Activated CD4-positive, alpha-beta memory T cell treated with anti-CD3 and anti-CD28 coated beads for 36 hours (primary cell): ENCODE measurements at regions not wholly inside any gene's neighbourhood (a gene's known extent, or its start where the extent isn't known, plus 50 kb on each side); places are given as distances from the start of the nearest gene placed in this dataset.

ENCODE experiments used
- CTCF ChIA-PET: fragments of 350-600 bp; sonication (Branson Sonifier 250); formaldehyde crosslinking; loops from one replicate; lab custom pipeline; 2021; ENCODE audit warnings: antibody characterized with exemption, inconsistent platforms; lab: Charles Lee
- POLR2A ChIA-PET: fragments of 350-600 bp; sonication (Branson Sonifier 250); formaldehyde crosslinking; loops from one replicate; lab custom pipeline; 2021; ENCODE audit warnings: antibody characterized with exemption; lab: Charles Lee
- DNase-seq: peaks from one replicate; pipeline ENCODE4 v3.0.0-alpha.2; 2020
- H3K27ac Mint-ChIP-seq: one replicate; pipeline ENCODE4 v1.8.0; 2021; ENCODE audit warnings: mixed read lengths
- H3K27me3 Mint-ChIP-seq: one replicate; pipeline ENCODE4 v1.8.0; 2021; ENCODE audit warnings: mixed read lengths
- H3K36me3 Mint-ChIP-seq: one replicate; pipeline ENCODE4 v1.8.0; 2021; ENCODE audit warnings: mixed read lengths
- H3K4me1 Mint-ChIP-seq: one replicate; pipeline ENCODE4 v1.8.0; 2021; ENCODE audit warnings: low read depth, mixed read lengths
- H3K4me3 Mint-ChIP-seq: one replicate; pipeline ENCODE4 v1.8.0; 2021; ENCODE audit warnings: mild to moderate bottlenecking, mixed read lengths
- H3K9me3 Mint-ChIP-seq: one replicate; pipeline ENCODE4 v1.8.0; 2021; ENCODE audit warnings: mixed read lengths
- intact Hi-C: fragments of 100-400 bp; cut with micrococcal nuclease; formaldehyde crosslinking; loops from one replicate; pipeline ENCODE4 v1.15.1; 2023

- no peaks in the 10 kb centered on the region for H3K9me3 Mint-ChIP-seq
- POLR2A ChIA-PET, result no interaction called here
- H3K27me3 Mint-ChIP-seq, result no peaks in the 10 kb centered on the region
- no peak for DNase-seq
- no peak overlapping the region for H3K27ac Mint-ChIP-seq
- CTCF ChIA-PET, result no interaction called here
- intact Hi-C loops, result no loop called here
- no peak overlapping the region for H3K4me3 Mint-ChIP-seq
- no peaks in the 10 kb centered on the region for H3K36me3 Mint-ChIP-seq
- H3K4me1 Mint-ChIP-seq, result no peaks in the 10 kb centered on the region
Observed at GRCh38 chr7:25643770-25644394, 415.6 kb upstream of the NPVF start.

DNA sequence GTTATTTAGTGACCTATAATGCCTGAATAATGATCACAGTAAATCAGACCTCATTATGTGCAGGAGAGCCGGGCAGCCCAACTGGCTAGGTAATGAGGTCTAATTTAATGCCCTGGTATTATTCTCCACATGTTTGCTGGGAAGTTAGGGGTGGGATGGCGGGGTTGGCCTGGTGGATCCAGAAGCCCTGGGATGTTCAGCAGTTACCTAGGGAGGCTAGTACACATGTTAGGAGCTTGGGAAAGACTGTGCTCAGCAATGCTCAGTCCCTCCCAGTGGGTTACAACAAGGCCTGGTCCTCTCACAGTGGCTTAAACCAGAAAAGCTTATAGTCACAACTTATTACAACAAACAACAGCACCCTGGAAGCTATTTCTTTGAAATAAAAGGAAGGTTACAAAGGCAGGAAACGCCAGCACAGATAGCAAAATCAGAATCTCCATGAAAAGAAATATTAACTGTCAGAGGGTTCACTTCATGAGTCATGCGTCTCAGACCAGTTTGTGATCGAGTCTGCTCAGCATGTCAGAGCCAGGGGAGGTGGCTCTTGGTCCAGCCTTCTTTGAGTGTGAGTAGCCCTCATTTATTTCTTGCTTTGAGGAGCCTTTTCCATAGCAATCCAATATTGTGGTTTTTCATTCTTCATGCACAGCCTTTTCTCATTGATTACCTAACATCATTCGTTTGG is 418.6 kb upstream of the NPVF start:
- Mint-ChIP-seq H3K4me3 (no peak overlapping the region), H3K27me3 (no peaks in the 10 kb centered on the region), H3K9me3 (no peaks in the 10 kb centered on the region), H3K36me3 (no peaks in the 10 kb centered on the region), H3K27ac (no peak overlapping the region), H3K4me1 (no peaks in the 10 kb centered on the region)
- intact Hi-C loops, result no loop called here
- no peak for DNase-seq
- ChIA-PET CTCF (no interaction called here), POLR2A (no interaction called here)

GRCh38 chr7:25647872-25648271 is 419.6 kb upstream of the NPVF start:
- ChIA-PET CTCF (no interaction called here), POLR2A (no interaction called here)
- Mint-ChIP-seq H3K9me3 (no peaks in the 10 kb centered on the region), H3K27ac (no peak overlapping the region), H3K4me1 (no peaks in the 10 kb centered on the region), H3K36me3 (no peaks in the 10 kb centered on the region), H3K4me3 (no peak overlapping the region), H3K27me3 (peaks cover 3% of the 10 kb centered on the region)
- DNase-seq, result no peak
- intact Hi-C loops, result no loop called here

GRCh38 chr7:25652366-25652765 is 424.1 kb upstream of the NPVF start:
- intact Hi-C loops, result no loop called here
- ChIA-PET CTCF (no interaction called here), POLR2A (no interaction called here)
- Mint-ChIP-seq H3K4me3 (no peak overlapping the region), H3K4me1 (peaks cover 5% of the 10 kb centered on the region), H3K9me3 (no peaks in the 10 kb centered on the region), H3K27me3 (peaks cover 7% of the 10 kb centered on the region), H3K27ac (no peak overlapping the region), H3K36me3 (no peaks in the 10 kb centered on the region)
- no peak for DNase-seq

DNA sequence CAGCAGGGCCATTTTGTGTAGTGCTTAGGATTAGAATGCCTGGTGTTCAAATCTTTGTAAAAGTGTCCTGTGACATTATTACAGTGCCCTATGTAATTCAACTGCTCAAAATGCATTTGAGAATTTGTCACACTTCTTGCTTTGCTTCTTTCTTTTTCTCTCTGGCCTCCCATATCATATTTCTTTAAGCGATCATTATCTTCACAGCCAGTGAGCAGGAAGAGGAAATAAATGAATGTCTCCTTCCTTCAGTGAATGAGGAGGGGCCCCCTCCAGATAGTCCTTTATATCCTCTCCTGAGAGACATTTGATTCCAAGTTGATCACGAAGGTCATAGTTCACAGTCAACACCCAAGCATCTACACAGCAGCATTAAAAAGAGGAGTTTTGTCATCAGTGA is 425.1 kb upstream of the NPVF start:
- no peak overlapping the region for H3K4me3 Mint-ChIP-seq
- intact Hi-C loops, result no loop called here
- POLR2A ChIA-PET, result no interaction called here
- peaks cover 9% of the 10 kb centered on the region for H3K27me3 Mint-ChIP-seq
- CTCF ChIA-PET, result no interaction called here
- H3K9me3 Mint-ChIP-seq, result no peaks in the 10 kb centered on the region
- peaks cover 5% of the 10 kb centered on the region for H3K4me1 Mint-ChIP-seq
- H3K36me3 Mint-ChIP-seq, result no peaks in the 10 kb centered on the region
- no peak overlapping the region for H3K27ac Mint-ChIP-seq
- no peak for DNase-seq

DNA sequence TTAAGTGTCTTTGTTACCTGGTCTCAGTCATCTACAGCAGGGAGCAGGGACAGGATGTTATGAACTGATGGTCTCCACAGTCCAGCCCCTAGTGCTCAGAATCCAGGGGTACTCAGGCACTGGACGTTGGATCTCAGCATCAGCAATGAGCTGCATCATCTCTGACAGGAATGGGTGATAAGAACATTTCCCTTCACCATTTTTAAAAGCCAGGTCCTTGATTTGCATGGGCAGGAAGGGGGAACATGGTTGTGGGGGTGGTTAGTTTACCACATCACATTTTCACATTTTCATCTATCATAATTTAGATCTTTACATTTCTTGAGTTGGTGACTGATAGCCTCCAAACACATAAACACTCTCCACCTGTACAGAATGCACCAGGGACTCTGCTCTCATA is 427.8 kb upstream of the NPVF start:
- Mint-ChIP-seq H3K9me3 (no peaks in the 10 kb centered on the region), H3K4me1 (peaks cover 5% of the 10 kb centered on the region), H3K27me3 (peaks cover 9% of the 10 kb centered on the region), H3K4me3 (no peak overlapping the region), H3K27ac (no peak overlapping the region), H3K36me3 (no peaks in the 10 kb centered on the region)
- CTCF ChIA-PET, result no interaction called here
- POLR2A ChIA-PET, result no interaction called here
- intact Hi-C loops, result no loop called here
- no peak for DNase-seq

GRCh38 chr7:25656581-25657026 is 428.3 kb upstream of the NPVF start:
- DNase-seq, result no peak
- H3K9me3 Mint-ChIP-seq, result no peaks in the 10 kb centered on the region
- no peak overlapping the region for H3K4me3 Mint-ChIP-seq
- peaks cover 9% of the 10 kb centered on the region for H3K27me3 Mint-ChIP-seq
- ChIA-PET POLR2A (no interaction called here), CTCF (no interaction called here)
- H3K27ac Mint-ChIP-seq, result no peak overlapping the region
- H3K4me1 Mint-ChIP-seq, result peaks cover 5% of the 10 kb centered on the region
- H3K36me3 Mint-ChIP-seq, result no peaks in the 10 kb centered on the region
- intact Hi-C loops, result no loop called here

DNA sequence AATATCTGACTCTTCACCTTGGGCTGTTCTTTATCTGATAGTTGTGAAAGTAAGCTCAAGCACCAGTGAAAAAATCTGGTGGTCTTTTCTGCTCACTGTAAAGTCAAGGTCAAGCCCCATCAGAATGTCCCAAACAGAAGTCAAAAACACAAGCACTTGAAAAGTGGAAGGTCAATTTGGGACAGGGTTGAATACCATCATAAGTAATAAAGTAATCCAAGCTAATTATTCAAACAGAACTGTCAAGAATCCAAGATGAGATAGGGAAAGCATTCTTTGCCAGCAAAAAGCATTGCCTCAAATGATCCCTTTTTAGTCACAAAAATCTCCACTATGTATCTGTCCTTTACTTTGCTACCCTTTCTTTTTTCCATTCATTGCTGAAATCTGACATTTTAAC is 430.1 kb upstream of the NPVF start:
- H3K36me3 Mint-ChIP-seq, result no peaks in the 10 kb centered on the region
- peaks cover 12% of the 10 kb centered on the region for H3K27me3 Mint-ChIP-seq
- no peak overlapping the region for H3K4me3 Mint-ChIP-seq
- no peaks in the 10 kb centered on the region for H3K9me3 Mint-ChIP-seq
- intact Hi-C loops, result no loop called here
- CTCF ChIA-PET, result no interaction called here
- H3K4me1 Mint-ChIP-seq, result peaks cover 5% of the 10 kb centered on the region
- no peak for DNase-seq
- H3K27ac Mint-ChIP-seq, result no peak overlapping the region
- POLR2A ChIA-PET, result no interaction called here

- no peak overlapping the region for H3K27ac Mint-ChIP-seq
- intact Hi-C loops, result no loop called here
- ChIA-PET POLR2A (no interaction called here), CTCF (no interaction called here)
- H3K9me3 Mint-ChIP-seq, result no peaks in the 10 kb centered on the region
- H3K36me3 Mint-ChIP-seq, result no peaks in the 10 kb centered on the region
- H3K4me3 Mint-ChIP-seq, result no peak overlapping the region
- H3K27me3 Mint-ChIP-seq, result peaks cover 17% of the 10 kb centered on the region
- peaks cover 11% of the 10 kb centered on the region for H3K4me1 Mint-ChIP-seq
- DNase-seq, result no peak
Observed at GRCh38 chr7:25659841-25660240, 431.6 kb upstream of the NPVF start.

DNA sequence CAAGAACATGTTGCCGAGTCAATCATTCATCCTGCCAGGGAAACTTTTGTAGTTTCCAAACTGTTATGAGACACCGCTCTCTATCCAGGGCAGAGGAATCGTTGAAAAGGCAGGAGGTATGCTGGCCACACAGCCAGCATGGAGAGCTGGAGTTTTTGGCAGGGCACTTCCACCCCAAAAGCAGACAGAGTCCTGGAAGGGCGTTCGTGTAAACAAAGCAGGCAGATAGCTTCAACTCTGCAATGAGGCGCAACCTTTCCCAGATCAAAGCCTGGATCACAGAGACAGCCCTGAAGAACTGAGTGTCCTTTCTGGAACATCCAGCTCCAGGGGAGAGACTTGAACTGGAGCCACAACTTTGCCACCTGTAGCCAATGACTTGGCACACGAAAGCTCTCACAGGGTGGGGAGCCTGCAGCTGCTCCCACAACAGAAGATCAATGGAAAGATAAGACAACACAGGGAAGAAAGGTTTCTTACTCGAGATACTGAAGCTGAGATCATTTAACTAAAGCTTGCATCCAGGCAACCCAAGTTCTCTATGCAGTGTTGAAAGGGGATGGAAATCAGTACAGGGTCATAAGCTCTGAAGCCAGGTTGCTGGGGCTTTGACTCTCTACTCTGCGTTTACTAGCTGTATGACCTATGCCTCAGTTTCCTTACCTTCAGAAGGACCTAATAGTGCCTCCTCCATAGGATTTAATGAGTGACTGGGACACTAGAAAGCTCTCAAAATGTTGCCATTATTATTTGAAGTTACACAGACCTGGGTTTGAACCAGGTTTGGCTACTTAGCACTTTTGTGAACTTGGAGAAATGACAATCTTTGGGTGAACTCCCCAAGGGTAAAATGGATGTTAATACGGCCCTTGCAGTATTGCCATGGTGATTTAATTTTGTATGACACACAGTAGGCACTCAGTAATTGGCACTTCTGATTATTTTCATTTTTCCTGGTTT is 434.8 kb upstream of the NPVF start:
- CTCF ChIA-PET, result no interaction called here
- Mint-ChIP-seq H3K9me3 (no peaks in the 10 kb centered on the region), H3K4me1 (peaks cover 6% of the 10 kb centered on the region)

DNA sequence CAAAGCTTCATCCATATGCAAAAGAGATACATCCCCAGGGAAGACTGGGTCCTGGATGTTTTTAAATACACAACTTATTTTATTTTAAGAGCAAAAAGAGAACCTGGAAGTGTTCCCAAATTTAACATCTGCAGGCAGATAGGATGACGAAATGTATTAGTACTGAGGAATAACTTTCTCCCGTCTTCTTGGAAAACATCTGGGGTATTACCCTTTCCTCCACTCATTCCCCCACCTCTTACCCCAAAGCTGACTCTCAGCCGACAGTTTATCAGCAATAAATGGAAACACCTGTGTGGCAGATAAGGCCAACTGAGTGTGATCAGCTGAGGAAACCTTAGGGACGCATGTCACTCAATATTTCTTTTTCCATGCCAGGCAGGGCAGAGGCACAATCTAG is 435.6 kb upstream of the NPVF start:
- Mint-ChIP-seq H3K27ac (no peak overlapping the region), H3K4me1 (peaks cover 6% of the 10 kb centered on the region), H3K9me3 (no peaks in the 10 kb centered on the region), H3K27me3 (peaks cover 22% of the 10 kb centered on the region), H3K4me3 (no peak overlapping the region), H3K36me3 (no peaks in the 10 kb centered on the region)
- no peak for DNase-seq
- CTCF ChIA-PET, result no interaction called here
- POLR2A ChIA-PET, result no interaction called here
- intact Hi-C loops, result no loop called here

More for the DNA sequence above, 434.8 kb upstream of the NPVF start:
- POLR2A ChIA-PET, result no interaction called here
- intact Hi-C loops, result no loop called here
- H3K27ac Mint-ChIP-seq, result no peak overlapping the region
- no peak for DNase-seq
- H3K27me3 Mint-ChIP-seq, result peaks cover 22% of the 10 kb centered on the region
- H3K36me3 Mint-ChIP-seq, result no peaks in the 10 kb centered on the region
- no peak overlapping the region for H3K4me3 Mint-ChIP-seq

DNA sequence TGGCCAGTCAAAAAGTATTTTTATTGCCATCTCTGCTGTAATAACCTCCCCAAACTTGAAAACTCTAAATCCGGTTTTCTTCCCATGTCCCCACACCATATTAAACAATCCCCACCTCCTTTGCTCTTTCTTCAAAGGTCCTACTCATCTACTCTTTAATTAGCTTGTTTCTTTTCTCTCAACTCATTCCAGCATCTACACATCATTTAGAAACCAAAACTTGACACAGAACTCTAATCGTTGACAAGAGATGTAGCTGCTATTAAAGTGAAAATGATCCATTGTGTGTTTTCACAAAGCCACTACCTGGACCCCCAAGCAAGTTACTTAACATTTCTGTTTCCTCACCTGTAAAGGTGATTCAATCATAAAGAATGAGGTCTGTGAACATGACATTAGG is 436.3 kb upstream of the NPVF start:
- CTCF ChIA-PET, result no interaction called here
- no peak overlapping the region for H3K4me3 Mint-ChIP-seq
- peaks cover 6% of the 10 kb centered on the region for H3K4me1 Mint-ChIP-seq
- no peaks in the 10 kb centered on the region for H3K9me3 Mint-ChIP-seq
- no peak for DNase-seq
- POLR2A ChIA-PET, result no interaction called here
- peaks cover 22% of the 10 kb centered on the region for H3K27me3 Mint-ChIP-seq
- intact Hi-C loops, result no loop called here
- no peaks in the 10 kb centered on the region for H3K36me3 Mint-ChIP-seq
- H3K27ac Mint-ChIP-seq, result no peak overlapping the region
